Left ventricle myocardium inferior (tissue), 1 donor: ENCODE measurements at regions not wholly inside any gene's neighbourhood (a gene's known extent, or its start where the extent isn't known, plus 50 kb on each side); places are given as distances from the start of the nearest gene placed in this dataset.
A peak's percentile ranks its signal among the peaks of the same experiment; 100 is the strongest.

ENCODE experiments used
- DNase-seq: peaks from one replicate; pipeline ENCODE4 v3.0.0-alpha.2; 2020
- H3K27ac ChIP-seq: fragments of 200-600 bp; replicated peaks from 2 replicates; pipeline ENCODE4 v1.8.0; 2021
- H3K27me3 ChIP-seq: fragments of 200-600 bp; 2 replicates; pipeline ENCODE4 v1.8.0; 2021; ENCODE audit warnings: low read depth
- H3K36me3 ChIP-seq: fragments of 200-600 bp; 2 replicates; pipeline ENCODE4 v1.8.0; 2021
- H3K4me1 ChIP-seq: fragments of 200-600 bp; 2 replicates; pipeline ENCODE4 v1.8.0; 2021
- H3K4me3 ChIP-seq: fragments of 200-600 bp; 2 replicates; pipeline ENCODE4 v1.8.0; 2021; ENCODE audit warnings: mild to moderate bottlenecking, moderate library complexity
- H3K9me3 ChIP-seq: fragments of 200-600 bp; replicated peaks from 2 replicates; pipeline ENCODE4 v1.8.0; 2021
- intact Hi-C: fragments of 100-400 bp; cut with micrococcal nuclease; formaldehyde crosslinking; loops from one replicate; pipeline ENCODE4 v1.11.0; 2022
- TF ChIP-seq, protein P1 (sequence below): fragments of 200-600 bp; IDR thresholded peaks from 2 replicates; pipeline ENCODE4 v1.8.0; 2021; ENCODE audit warnings: antibody characterized with exemption, mild to moderate bottlenecking, borderline replicate concordance
- donor health status: DM: no; HTN: yes; CAD: no; lungs with severe emphysema.

GRCh38 chr7:31439165-31439564 is 74.7 kb upstream of the ITPRID1 start:
- no peaks in the 10 kb centered on the region for H3K9me3 ChIP-seq
- TF ChIP-seq, protein P1, sequence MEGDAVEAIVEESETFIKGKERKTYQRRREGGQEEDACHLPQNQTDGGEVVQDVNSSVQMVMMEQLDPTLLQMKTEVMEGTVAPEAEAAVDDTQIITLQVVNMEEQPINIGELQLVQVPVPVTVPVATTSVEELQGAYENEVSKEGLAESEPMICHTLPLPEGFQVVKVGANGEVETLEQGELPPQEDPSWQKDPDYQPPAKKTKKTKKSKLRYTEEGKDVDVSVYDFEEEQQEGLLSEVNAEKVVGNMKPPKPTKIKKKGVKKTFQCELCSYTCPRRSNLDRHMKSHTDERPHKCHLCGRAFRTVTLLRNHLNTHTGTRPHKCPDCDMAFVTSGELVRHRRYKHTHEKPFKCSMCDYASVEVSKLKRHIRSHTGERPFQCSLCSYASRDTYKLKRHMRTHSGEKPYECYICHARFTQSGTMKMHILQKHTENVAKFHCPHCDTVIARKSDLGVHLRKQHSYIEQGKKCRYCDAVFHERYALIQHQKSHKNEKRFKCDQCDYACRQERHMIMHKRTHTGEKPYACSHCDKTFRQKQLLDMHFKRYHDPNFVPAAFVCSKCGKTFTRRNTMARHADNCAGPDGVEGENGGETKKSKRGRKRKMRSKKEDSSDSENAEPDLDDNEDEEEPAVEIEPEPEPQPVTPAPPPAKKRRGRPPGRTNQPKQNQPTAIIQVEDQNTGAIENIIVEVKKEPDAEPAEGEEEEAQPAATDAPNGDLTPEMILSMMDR: no peak
- H3K27ac ChIP-seq: no peak overlapping the region
- H3K27me3 ChIP-seq: peaks cover 75% of the 10 kb centered on the region
- no peak overlapping the region for H3K4me3 ChIP-seq
- no peaks in the 10 kb centered on the region for H3K36me3 ChIP-seq
- no peaks in the 10 kb centered on the region for H3K4me1 ChIP-seq
- DNase-seq: no peak
- intact Hi-C loops: no loop called here

- Histone ChIP-seq H3K4me1 (no peaks in the 10 kb centered on the region), H3K27me3 (peaks cover 67% of the 10 kb centered on the region), H3K9me3 (no peaks in the 10 kb centered on the region), H3K27ac (no peak overlapping the region), H3K4me3 (no peak overlapping the region), H3K36me3 (no peaks in the 10 kb centered on the region)
- TF ChIP-seq, protein P1: no peak
- DNase-seq: no peak
- intact Hi-C loops: loop anchor here (10.0 kb wide), 1 partner anchor 294 kb away; no protein-coding TSS in a partner anchor
These were observed 73.4 kb upstream of the ITPRID1 start for GRCh38 chr7:31440511-31440910.

DNA sequence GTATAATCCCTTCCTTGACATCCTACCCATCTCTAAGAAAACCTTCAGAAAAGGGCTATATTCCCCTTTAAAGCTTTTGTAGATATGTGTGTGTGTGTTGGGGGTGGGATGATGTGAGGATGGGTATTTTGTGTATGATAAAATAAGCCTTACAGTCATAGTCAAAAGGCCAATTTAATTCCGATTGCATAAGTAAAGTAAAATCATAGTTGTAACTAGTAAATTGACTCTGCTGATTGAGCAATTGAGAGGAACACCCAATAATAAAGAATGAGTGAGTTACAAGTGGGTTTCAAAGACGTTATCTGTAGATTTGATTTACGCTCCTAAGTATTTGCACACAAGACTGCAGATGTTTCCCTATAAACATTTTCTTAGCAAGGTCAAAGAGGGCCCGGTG is 71.3 kb upstream of the ITPRID1 start:
- DNase-seq: no peak
- Histone ChIP-seq H3K36me3 (no peaks in the 10 kb centered on the region), H3K4me3 (no peak overlapping the region), H3K4me1 (no peaks in the 10 kb centered on the region), H3K27me3 (peaks cover 58% of the 10 kb centered on the region), H3K27ac (no peak overlapping the region), H3K9me3 (no peaks in the 10 kb centered on the region)
- TF ChIP-seq, protein P1: no peak
- intact Hi-C loops: loop anchor here (10.0 kb wide), 1 partner anchor 292 kb away; no protein-coding TSS in a partner anchor

GRCh38 chr7:31443457-31443856 is 70.4 kb upstream of the ITPRID1 start:
- H3K9me3 ChIP-seq: no peaks in the 10 kb centered on the region
- no peaks in the 10 kb centered on the region for H3K4me1 ChIP-seq
- H3K27ac ChIP-seq: no peak overlapping the region
- H3K27me3 ChIP-seq: peaks cover 60% of the 10 kb centered on the region
- H3K36me3 ChIP-seq: no peaks in the 10 kb centered on the region
- no peak overlapping the region for H3K4me3 ChIP-seq
- TF ChIP-seq, protein P1: peak; percentile 86
- DNase-seq: no peak
- intact Hi-C loops: loop anchor here (10.0 kb wide), 1 partner anchor 291 kb away; no protein-coding TSS in a partner anchor

- H3K4me3 ChIP-seq: no peak overlapping the region
- no peaks in the 10 kb centered on the region for H3K36me3 ChIP-seq
- no peak overlapping the region for H3K27ac ChIP-seq
- peaks cover 62% of the 10 kb centered on the region for H3K27me3 ChIP-seq
- DNase-seq: no peak
- TF ChIP-seq, protein P1: no peak
- no peaks in the 10 kb centered on the region for H3K9me3 ChIP-seq
- H3K4me1 ChIP-seq: no peaks in the 10 kb centered on the region
- intact Hi-C loops: loop anchor here (10.0 kb wide), 1 partner anchor 291 kb away; no protein-coding TSS in a partner anchor
These were observed 69.7 kb upstream of the ITPRID1 start for GRCh38 chr7:31444196-31444595.
